C4-2B (cell line): ENCODE measurements at regions not wholly inside any gene's neighbourhood (a gene's known extent, or its start where the extent isn't known, plus 50 kb on each side); places are given as distances from the start of the nearest gene placed in this dataset.

Experiments used
- H3K27ac ChIP-seq: fragments of 450-650 bp; 2 replicates; pipeline ENCODE4 v1.5.1; 2017
- CTCF ChIP-seq: fragments of 450-650 bp; conservative IDR thresholded peaks from 2 replicates; pipeline ENCODE4 v1.5.1; 2017; ENCODE audit warnings: mild to moderate bottlenecking
- ZFX ChIP-seq: fragments of 450-650 bp; IDR thresholded peaks from 2 replicates; pipeline ENCODE4 v1.6.1; 2017

GRCh38 chr2:192459422-192459821 lies 264.7 kb upstream of the TMEFF2 start:
- H3K27ac ChIP-seq, result no peak overlapping the region
- TF ChIP-seq CTCF, result no peak
- TF ChIP-seq ZFX, result no peak

GRCh38 chr2:192448881-192449280 lies 254.1 kb upstream of the TMEFF2 start:
- TF ChIP-seq ZFX (no peak), CTCF (no peak)

GRCh38 chr2:192444286-192444838 lies 249.6 kb upstream of the TMEFF2 start:
- no peak for TF ChIP-seq ZFX
- no peak for TF ChIP-seq CTCF
- H3K27ac ChIP-seq, result no peak overlapping the region

More at GRCh38 chr2:192448881-192449280, 254.1 kb upstream of the TMEFF2 start:
- no peak overlapping the region for H3K27ac ChIP-seq

- TF ChIP-seq ZFX (no peak), CTCF (no peak)
- H3K27ac ChIP-seq, result no peak overlapping the region
Observed at GRCh38 chr2:192443831-192444230, 249.1 kb upstream of the TMEFF2 start.

- TF ChIP-seq ZFX, result no peak
- TF ChIP-seq CTCF, result no peak
- H3K27ac ChIP-seq, result no peak overlapping the region
Observed at GRCh38 chr2:192438239-192438638, 243.5 kb upstream of the TMEFF2 start.

GRCh38 chr2:192437653-192438052 lies 242.9 kb upstream of the TMEFF2 start:
- TF ChIP-seq ZFX, result no peak
- no peak for TF ChIP-seq CTCF
- no peak overlapping the region for H3K27ac ChIP-seq

GRCh38 chr2:192424243-192424642 lies 229.5 kb upstream of the TMEFF2 start:
- TF ChIP-seq CTCF, result no peak
- TF ChIP-seq ZFX, result no peak
- H3K27ac ChIP-seq, result no peak overlapping the region
